Lower leg skin (tissue), 4 donors: ENCODE measurements at regions not wholly inside any gene's neighbourhood (a gene's known extent, or its start where the extent isn't known, plus 50 kb on each side); places are given as distances from the start of the nearest gene placed in this dataset.

ENCODE experiments used
- DNase-seq, 2 donors: peaks; one replicate each; pipeline ENCODE4 v3.0.0-alpha.2; 2019; ENCODE audit warnings: low spot score in 2 of 2
- H3K4me3 ChIP-seq: fragments of 200-600 bp; sonication (generic); 2 replicates; pipeline ENCODE4 v1.5.1; 2017; ENCODE audit warnings: mild to moderate bottlenecking, low read depth; ENCODE audit not compliant: poor library complexity, severe bottlenecking
- POLR2A ChIP-seq, 2 donors: fragments of 450-650 bp; IDR thresholded peaks; one replicate each; pipeline ENCODE4 v1.6.1; 2016 to 2017; ENCODE audit warnings: antibody characterized with exemption in 2 of 2, mild to moderate bottlenecking in 1 of 2, moderate library complexity in 1 of 2
- WGBS, 2 donors: methylation state at CpG; one replicate each; pipeline ENCODE4 v1.1.5; 2018; 5-methylcytosine and 5-hydroxymethylcytosine counted together
- intact Hi-C: fragments of 100-400 bp; cut with DNase I; formaldehyde crosslinking; loops from one replicate; pipeline ENCODE4 v1.15.0; 2023; ENCODE audit warnings: low total_unique reads
- TF ChIP-seq, protein P1 (sequence below), 3 donors: fragments of 450-650 bp; IDR thresholded peaks; one replicate each; pipeline ENCODE4 v1.5.1; 2016; ENCODE audit warnings: antibody characterized with exemption in 3 of 3, mild to moderate bottlenecking in 3 of 3, moderate library complexity in 2 of 3

DNA sequence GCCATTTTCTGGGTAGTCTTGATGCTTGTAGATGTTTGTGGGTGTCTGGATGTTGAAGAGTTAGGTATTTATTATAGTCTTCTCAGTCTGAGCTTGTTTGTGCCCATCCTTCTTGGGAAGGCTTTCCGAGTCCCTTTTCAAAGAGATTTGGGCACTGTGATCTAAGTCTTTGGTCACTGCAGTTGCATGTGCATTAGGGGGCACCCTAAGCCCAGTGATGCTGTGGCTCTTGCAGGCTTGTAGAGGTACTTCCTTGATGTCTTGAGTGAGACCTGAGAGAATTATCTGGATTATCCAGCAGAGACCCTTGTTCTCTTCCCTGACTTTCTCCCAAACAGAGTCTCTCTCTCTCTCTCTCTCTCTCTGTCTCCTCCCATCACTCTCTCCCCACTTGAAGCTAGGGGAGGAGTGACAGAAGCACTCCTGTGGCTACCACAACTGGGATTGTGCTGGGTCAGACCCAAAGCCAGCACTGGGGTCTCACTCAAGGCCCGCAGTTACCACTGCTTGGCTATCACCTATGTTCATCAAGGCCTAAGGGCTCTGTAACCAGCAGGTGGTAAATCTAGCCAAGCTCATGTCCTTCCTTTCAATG, 68.5 kb downstream of the TMCO5A start:
- intact Hi-C loops: no loop called here
- H3K4me3 ChIP-seq: no peak overlapping the region
- WGBS, 2 donors: 85 to 97% methylated on average over 2 of the region's 2 CpGs
- TF ChIP-seq, protein P1, sequence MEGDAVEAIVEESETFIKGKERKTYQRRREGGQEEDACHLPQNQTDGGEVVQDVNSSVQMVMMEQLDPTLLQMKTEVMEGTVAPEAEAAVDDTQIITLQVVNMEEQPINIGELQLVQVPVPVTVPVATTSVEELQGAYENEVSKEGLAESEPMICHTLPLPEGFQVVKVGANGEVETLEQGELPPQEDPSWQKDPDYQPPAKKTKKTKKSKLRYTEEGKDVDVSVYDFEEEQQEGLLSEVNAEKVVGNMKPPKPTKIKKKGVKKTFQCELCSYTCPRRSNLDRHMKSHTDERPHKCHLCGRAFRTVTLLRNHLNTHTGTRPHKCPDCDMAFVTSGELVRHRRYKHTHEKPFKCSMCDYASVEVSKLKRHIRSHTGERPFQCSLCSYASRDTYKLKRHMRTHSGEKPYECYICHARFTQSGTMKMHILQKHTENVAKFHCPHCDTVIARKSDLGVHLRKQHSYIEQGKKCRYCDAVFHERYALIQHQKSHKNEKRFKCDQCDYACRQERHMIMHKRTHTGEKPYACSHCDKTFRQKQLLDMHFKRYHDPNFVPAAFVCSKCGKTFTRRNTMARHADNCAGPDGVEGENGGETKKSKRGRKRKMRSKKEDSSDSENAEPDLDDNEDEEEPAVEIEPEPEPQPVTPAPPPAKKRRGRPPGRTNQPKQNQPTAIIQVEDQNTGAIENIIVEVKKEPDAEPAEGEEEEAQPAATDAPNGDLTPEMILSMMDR (IDR thresholded peaks at IDR 0.05): no peak
- no peak for TF ChIP-seq POLR2A (IDR thresholded peaks at IDR 0.05)
- DNase-seq: no peak

- intact Hi-C loops: no loop called here
- WGBS, 2 donors: 70 to 76% methylated on average over 4 of the region's 4 CpGs
- no peak for DNase-seq
These were observed 69.9 kb downstream of the TMCO5A start for GRCh38 chr15:38004218-38004861.

GRCh38 chr15:38005953-38006808, 71.7 kb downstream of the TMCO5A start:
- TF ChIP-seq POLR2A (IDR thresholded peaks at IDR 0.05): no peak
- TF ChIP-seq, protein P1 (IDR thresholded peaks at IDR 0.05): no peak
- no peak overlapping the region for H3K4me3 ChIP-seq
- DNase-seq: no peak
- intact Hi-C loops: no loop called here
- WGBS, 2 donors: 70 to 80% methylated on average over 2 of the region's 2 CpGs

More at GRCh38 chr15:38004218-38004861, 69.9 kb downstream of the TMCO5A start:
- no peak for TF ChIP-seq POLR2A (IDR thresholded peaks at IDR 0.05)
- TF ChIP-seq, protein P1 (IDR thresholded peaks at IDR 0.05): no peak
- no peak overlapping the region for H3K4me3 ChIP-seq

- 70 to 88% methylated on average over 6 of the region's 6 CpGs for WGBS, 2 donors
- no peak overlapping the region for H3K4me3 ChIP-seq
- TF ChIP-seq, protein P1 (IDR thresholded peaks at IDR 0.05): no peak
- TF ChIP-seq POLR2A (IDR thresholded peaks at IDR 0.05): no peak
- intact Hi-C loops: no loop called here
- no peak for DNase-seq
These were observed 76.0 kb downstream of the TMCO5A start for GRCh38 chr15:38010395-38010794.

DNA sequence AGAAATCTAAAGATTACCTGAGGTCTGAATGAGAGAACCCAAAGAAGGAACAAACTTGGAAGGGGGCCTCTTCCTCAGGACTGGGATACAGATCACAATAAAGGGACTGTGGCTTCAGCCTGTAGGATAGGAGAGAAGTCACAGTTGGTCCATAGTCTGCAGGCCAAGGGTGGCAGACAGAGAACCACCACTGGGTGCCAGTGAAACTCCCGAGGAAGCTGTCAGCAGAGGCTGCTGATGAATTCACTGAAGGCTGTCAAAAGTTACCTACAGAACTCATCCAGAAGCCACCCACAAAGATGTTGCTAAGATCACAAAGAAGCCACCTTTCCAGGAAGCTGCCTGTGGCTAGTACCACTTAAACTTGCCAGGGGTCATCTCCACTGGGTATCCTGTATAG, 78.5 kb downstream of the TMCO5A start:
- no peak overlapping the region for H3K4me3 ChIP-seq
- TF ChIP-seq POLR2A (IDR thresholded peaks at IDR 0.05): no peak
- TF ChIP-seq, protein P1 (IDR thresholded peaks at IDR 0.05): no peak
- no peak for DNase-seq
- 47 to 73% methylated on average over 1 of the region's 1 CpG for WGBS, 2 donors
- intact Hi-C loops: no loop called here
